Retinal pigment epithelial cell (primary cell): ENCODE measurements at regions not wholly inside any gene's neighbourhood (a gene's known extent, or its start where the extent isn't known, plus 50 kb on each side); places are given as distances from the start of the nearest gene placed in this dataset.

Experiments used
- DNase-seq: peaks from one replicate; pipeline ENCODE4 v3.0.0-alpha.2; 2010; ENCODE audit warnings: low read depth
- H3K4me3 ChIP-seq: 2 replicates; pipeline ENCODE4 v1.5.1; 2011; ENCODE audit warnings: mild to moderate bottlenecking, low read length, control low read depth, moderate library complexity
- TF ChIP-seq, protein P1 (sequence below): conservative IDR thresholded peaks from 2 replicates; pipeline ENCODE4 v1.5.1; 2011; ENCODE audit warnings: low read depth, low read length, control low read depth, inconsistent platforms

DNA sequence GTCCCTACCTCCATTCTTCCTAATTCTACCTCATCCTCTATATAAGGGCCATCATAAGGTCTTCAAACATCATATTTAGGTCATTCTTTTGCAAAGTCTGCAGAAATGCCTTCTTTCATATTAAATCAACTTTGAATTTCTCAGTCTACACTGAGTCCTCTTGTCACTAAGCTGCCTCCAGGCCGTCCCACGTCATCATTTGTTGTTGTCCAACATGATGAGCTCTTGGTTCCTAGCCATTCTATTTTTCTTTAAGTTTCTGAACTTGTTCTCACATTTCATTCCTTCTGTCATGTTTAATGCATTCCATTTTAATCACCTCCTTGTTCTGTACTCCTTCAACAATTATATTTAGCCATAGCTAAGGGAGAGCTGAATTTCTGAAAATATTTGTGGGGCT is 59.2 kb upstream of the PGR start:
- TF ChIP-seq, protein P1, sequence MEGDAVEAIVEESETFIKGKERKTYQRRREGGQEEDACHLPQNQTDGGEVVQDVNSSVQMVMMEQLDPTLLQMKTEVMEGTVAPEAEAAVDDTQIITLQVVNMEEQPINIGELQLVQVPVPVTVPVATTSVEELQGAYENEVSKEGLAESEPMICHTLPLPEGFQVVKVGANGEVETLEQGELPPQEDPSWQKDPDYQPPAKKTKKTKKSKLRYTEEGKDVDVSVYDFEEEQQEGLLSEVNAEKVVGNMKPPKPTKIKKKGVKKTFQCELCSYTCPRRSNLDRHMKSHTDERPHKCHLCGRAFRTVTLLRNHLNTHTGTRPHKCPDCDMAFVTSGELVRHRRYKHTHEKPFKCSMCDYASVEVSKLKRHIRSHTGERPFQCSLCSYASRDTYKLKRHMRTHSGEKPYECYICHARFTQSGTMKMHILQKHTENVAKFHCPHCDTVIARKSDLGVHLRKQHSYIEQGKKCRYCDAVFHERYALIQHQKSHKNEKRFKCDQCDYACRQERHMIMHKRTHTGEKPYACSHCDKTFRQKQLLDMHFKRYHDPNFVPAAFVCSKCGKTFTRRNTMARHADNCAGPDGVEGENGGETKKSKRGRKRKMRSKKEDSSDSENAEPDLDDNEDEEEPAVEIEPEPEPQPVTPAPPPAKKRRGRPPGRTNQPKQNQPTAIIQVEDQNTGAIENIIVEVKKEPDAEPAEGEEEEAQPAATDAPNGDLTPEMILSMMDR: no peak
- no peak overlapping the region for H3K4me3 ChIP-seq
- DNase-seq: no peak

DNA sequence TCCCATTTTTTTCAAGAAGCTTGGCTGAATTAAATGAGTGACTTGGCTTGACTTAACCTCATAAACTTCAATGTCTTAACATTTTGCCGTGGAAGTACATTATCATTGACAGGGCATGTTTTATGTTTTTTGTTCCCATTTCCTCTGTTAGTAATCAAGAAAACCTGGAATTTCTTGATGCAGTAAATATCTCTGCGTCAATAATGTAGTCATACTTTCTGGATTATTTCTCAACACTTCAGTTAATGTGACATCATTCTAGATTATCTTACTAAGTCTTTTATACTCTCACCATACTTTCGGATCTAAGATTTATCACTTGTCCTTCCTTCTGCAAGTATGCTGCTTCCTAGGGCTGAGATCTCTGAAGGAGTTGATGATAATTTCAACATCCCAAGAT is 58.6 kb upstream of the PGR start:
- H3K4me3 ChIP-seq: no peak overlapping the region
- DNase-seq: no peak
- TF ChIP-seq, protein P1: no peak

DNA sequence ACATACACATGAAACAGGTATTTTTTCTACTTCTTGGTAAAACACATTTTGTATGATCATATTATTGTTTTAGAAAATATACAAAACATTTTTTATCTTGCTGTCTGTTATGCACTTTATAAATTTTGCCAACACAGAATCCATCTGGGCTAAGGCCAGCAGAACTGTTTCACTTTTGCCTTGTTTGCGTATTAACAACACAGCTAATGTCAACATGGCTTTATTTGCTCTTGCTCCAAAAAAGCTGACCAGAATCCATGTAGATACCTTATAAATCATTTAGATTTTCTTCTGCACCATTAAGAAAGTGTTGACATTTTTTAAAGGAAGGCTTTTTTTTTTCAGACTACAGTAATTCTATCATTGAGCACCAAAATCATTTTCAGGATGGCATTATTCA is 58.1 kb upstream of the PGR start:
- TF ChIP-seq, protein P1: no peak
- H3K4me3 ChIP-seq: no peak overlapping the region
- DNase-seq: no peak

DNA sequence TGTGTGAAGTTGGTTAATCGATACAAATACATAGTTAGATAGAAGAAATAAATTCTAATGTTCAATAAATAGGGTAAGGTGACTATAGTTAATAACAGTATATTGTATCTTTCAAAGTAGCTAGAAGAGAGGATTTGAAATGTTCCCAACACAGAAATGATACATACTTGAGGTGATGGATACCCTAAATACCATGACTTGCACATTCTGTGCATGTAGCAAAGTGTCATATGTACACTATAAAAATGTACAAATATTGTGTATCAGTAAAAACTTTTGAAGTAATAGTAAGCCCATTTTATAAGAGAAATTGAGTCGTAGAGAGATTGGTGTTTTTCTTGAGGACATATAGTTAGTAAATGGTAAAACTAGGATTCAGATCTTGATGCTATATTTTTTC is 56.4 kb upstream of the PGR start:
- TF ChIP-seq, protein P1: no peak
- no peak for DNase-seq
- H3K4me3 ChIP-seq: no peak overlapping the region

DNA sequence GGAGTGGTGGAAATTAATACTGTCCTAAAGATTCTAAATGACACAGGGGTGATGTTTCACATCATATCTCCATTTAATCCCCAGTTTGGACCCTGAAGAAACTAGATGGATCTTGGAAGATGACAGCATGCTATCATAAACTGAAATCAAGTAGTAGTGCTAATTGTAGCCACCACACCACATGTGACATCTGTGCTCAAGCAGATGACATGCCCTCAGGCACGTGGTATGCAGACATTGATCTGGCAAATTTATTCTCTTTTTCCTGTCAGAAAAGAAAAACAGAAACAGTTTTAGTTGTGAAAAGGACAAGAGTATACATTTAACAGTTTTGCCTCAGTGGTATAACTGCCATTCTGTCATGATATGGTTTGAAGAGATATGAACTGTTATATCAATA is 52.9 kb upstream of the PGR start:
- TF ChIP-seq, protein P1: no peak
- no peak for DNase-seq

DNA sequence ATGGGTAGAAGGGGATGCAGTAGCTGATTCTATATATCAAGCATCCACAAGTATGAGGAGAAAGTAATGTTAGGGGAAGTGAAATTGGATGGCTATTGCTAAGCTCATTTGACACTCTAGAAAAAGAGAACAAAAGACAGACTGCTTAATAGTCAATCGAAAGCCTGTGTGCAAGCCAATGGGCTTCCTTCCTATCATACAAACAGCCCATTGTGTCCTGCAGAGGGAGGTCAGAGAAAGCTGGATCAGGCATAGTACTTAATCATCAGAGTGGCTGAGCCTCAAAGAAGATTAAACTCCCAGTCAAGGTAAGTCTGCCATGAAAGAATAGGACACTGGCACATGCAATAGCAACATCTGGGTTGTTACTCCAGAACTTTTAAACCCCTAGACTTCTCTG is 50.9 kb upstream of the PGR start:
- DNase-seq: peak; percentile 6
- TF ChIP-seq, protein P1: no peak
- no peak overlapping the region for H3K4me3 ChIP-seq

More for the DNA sequence above, 52.9 kb upstream of the PGR start:
- no peak overlapping the region for H3K4me3 ChIP-seq
